HPDE6-E6E7 (cell line): ENCODE measurements at regions not wholly inside any gene's neighbourhood (a gene's known extent, or its start where the extent isn't known, plus 50 kb on each side); places are given as distances from the start of the nearest gene placed in this dataset.
"Not testable (repeated sequence)": the region's sequence is repeated elsewhere in the genome, so short reads cannot be mapped to it uniquely, and the experiment has no call there.

ENCODE experiments used
- DNase-seq: peaks from one replicate; pipeline ENCODE4 v3.0.0; 2011; ENCODE audit warnings: missing footprints; ENCODE audit errors: extremely low spot score

GRCh38 chr14:48723841-48724495 is 862.2 kb downstream of the RPS29 start:
- no peak for DNase-seq

GRCh38 chr14:48714366-48714765 is 871.8 kb downstream of the RPS29 start:
- DNase-seq: no peak

- DNase-seq: no peak
Observed at GRCh38 chr14:48710133-48710532, 876.0 kb downstream of the RPS29 start.

GRCh38 chr14:48709277-48709785 is 876.8 kb downstream of the RPS29 start:
- DNase-seq: no peak

- no peak for DNase-seq
Observed at GRCh38 chr14:48704639-48705038, 881.5 kb downstream of the RPS29 start.

- DNase-seq: no peak
Observed at GRCh38 chr14:48703728-48704467, 882.3 kb downstream of the RPS29 start.

GRCh38 chr14:48697362-48697761 is 888.8 kb downstream of the RPS29 start:
- not testable (repeated sequence) for DNase-seq

- DNase-seq: no peak
Observed at GRCh38 chr14:48693793-48694192, 892.4 kb downstream of the RPS29 start.

GRCh38 chr14:48690349-48690748 is 895.8 kb downstream of the RPS29 start:
- DNase-seq: no peak

- no peak for DNase-seq
Observed at GRCh38 chr14:48686650-48687049, 899.5 kb downstream of the RPS29 start.

- no peak for DNase-seq
Observed at GRCh38 chr14:48672506-48672905, 913.7 kb downstream of the RPS29 start.

GRCh38 chr14:48670939-48671338 is 915.2 kb downstream of the RPS29 start:
- DNase-seq: no peak

GRCh38 chr14:48665077-48665784 is 920.9 kb downstream of the RPS29 start:
- no peak for DNase-seq

- DNase-seq: no peak
Observed at GRCh38 chr14:48643241-48643640, 942.9 kb downstream of the RPS29 start.

- no peak for DNase-seq
Observed at GRCh38 chr14:48628870-48629269, 953.5 kb upstream of the MDGA2 start.

GRCh38 chr14:48622980-48623379 is 947.6 kb upstream of the MDGA2 start:
- no peak for DNase-seq

- no peak for DNase-seq
Observed at GRCh38 chr14:48618057-48618456, 942.7 kb upstream of the MDGA2 start.

GRCh38 chr14:48616931-48617330 is 941.5 kb upstream of the MDGA2 start:
- no peak for DNase-seq

- DNase-seq: no peak
Observed at GRCh38 chr14:48615618-48616017, 940.2 kb upstream of the MDGA2 start.

- DNase-seq: no peak
Observed at GRCh38 chr14:48614003-48614402, 938.6 kb upstream of the MDGA2 start.

GRCh38 chr14:48606960-48607359 is 931.6 kb upstream of the MDGA2 start:
- DNase-seq: not testable (repeated sequence)

- no peak for DNase-seq
Observed at GRCh38 chr14:48598458-48598857, 923.1 kb upstream of the MDGA2 start.

- DNase-seq: no peak
Observed at GRCh38 chr14:48586099-48586498, 910.7 kb upstream of the MDGA2 start.
